Activated CD4-positive, CD25-positive, alpha-beta regulatory T cell treated with anti-CD3 and anti-CD28 coated beads, Interleukin-2, amount 50 U/mL, for 24 hours (primary cell): ENCODE measurements at regions not wholly inside any gene's neighbourhood (a gene's known extent, or its start where the extent isn't known, plus 50 kb on each side); places are given as distances from the start of the nearest gene placed in this dataset.
"Not testable (repeated sequence)": the region's sequence is repeated elsewhere in the genome, so short reads cannot be mapped to it uniquely, and the experiment has no call there.

Source experiments
- ATAC-seq, 2 donors: fragments of 150-1000 bp; cut with Tn5 transposase; one replicate each; pipeline ENCODE4 v1.10.0; 2021; ENCODE audit warnings: mild to moderate bottlenecking in 1 of 2, moderate library complexity in 1 of 2

GRCh38 chr9:94033383-94033782 lies 50.9 kb upstream of the PTPDC1 start:
- no peak for ATAC-seq

GRCh38 chr9:94031946-94032345 lies 52.3 kb upstream of the PTPDC1 start:
- ATAC-seq: no peak

- ATAC-seq: no peak
Observed at GRCh38 chr9:94031380-94031779, 52.9 kb upstream of the PTPDC1 start.

- ATAC-seq: peak; percentile 99 to 100
Observed at GRCh38 chr9:94030318-94031179, 53.7 kb upstream of the PTPDC1 start.

- ATAC-seq: no peak
Observed at GRCh38 chr9:94029932-94030317, 54.3 kb upstream of the PTPDC1 start.

- no peak for ATAC-seq
Observed at GRCh38 chr9:94026816-94027215, 57.4 kb upstream of the PTPDC1 start.

GRCh38 chr9:94022476-94022875 lies 61.8 kb upstream of the PTPDC1 start:
- not testable (repeated sequence) for ATAC-seq

GRCh38 chr9:94020836-94021235 lies 63.4 kb upstream of the PTPDC1 start:
- not testable (repeated sequence) for ATAC-seq

GRCh38 chr9:94018628-94019027 lies 63.5 kb upstream of the BARX1 start:
- ATAC-seq: no peak

- ATAC-seq: no peak
Observed at GRCh38 chr9:94017939-94018531, 62.9 kb upstream of the BARX1 start.

- no peak for ATAC-seq
Observed at GRCh38 chr9:94016744-94017143, 61.6 kb upstream of the BARX1 start.

GRCh38 chr9:94014920-94015319 lies 59.8 kb upstream of the BARX1 start:
- ATAC-seq: no peak

GRCh38 chr9:94014066-94014654 lies 59.0 kb upstream of the BARX1 start:
- ATAC-seq: no peak

GRCh38 chr9:94010980-94011533 lies 55.9 kb upstream of the BARX1 start:
- no peak for ATAC-seq

GRCh38 chr9:94005272-94005901 lies 50.2 kb upstream of the BARX1 start:
- no peak for ATAC-seq
